HepG2 (cell line): ENCODE measurements at regions not wholly inside any gene's neighbourhood (a gene's known extent, or its start where the extent isn't known, plus 50 kb on each side); places are given as distances from the start of the nearest gene placed in this dataset.

ENCODE experiments used
- ATAC-seq: fragments of 200-7000 bp; cut with Tn5 transposase; 3 replicates; pipeline ENCODE4 v1.9.1; 2020; ENCODE audit warnings: mild to moderate bottlenecking, moderate library complexity
- BruUV-seq: library from RNA; stranded (reverse); fragments of 400-500 nt; replicated peaks from 2 replicates; lab custom pipeline; 2021; lab: Mats Ljungman, UMichigan
- CTCF ChIA-PET: fragments of 300-600 bp; formaldehyde crosslinking; extraction: SDS; loops from one replicate; lab custom pipeline; 2021; ENCODE audit warnings: low total read pairs, inconsistent platforms, low intra/inter-chr PET ratio; lab: Yijun Ruan, JAX
- POLR2A ChIA-PET: fragments of 350-600 bp; sonication (Branson Sonifier 250); formaldehyde crosslinking; loops from one replicate; lab custom pipeline; 2020; ENCODE audit warnings: antibody characterized with exemption, inconsistent platforms; lab: Yijun Ruan, JAX
- DNase-seq: peaks from one replicate; pipeline ENCODE4 v3.0.0-alpha.2; 2015; ENCODE audit warnings: low spot score
- FAIRE-seq: peaks from 3 replicates; lab custom pipeline; 2011; peaks lifted over from hg19 to GRCh38; lab: Jason Lieb, UNC
- H2AFZ ChIP-seq: one replicate; pipeline ENCODE4 v1.6.1; 2011; ENCODE audit warnings: low read length, inconsistent platforms
- H3K27ac ChIP-seq: fragments of 300-600 bp; 3 replicates; pipeline ENCODE4 v1.8.0; 2011; ENCODE audit warnings: mixed run types, mild to moderate bottlenecking, mixed read lengths, low read length, inconsistent platforms; ENCODE audit not compliant: insufficient read depth; ENCODE audit errors: extremely low read length
- H3K27me3 ChIP-seq, 2 experiments: fragments of 200-600 bp in 1 of 2; 2 replicates in 1 of 2; 3 replicates in 1 of 2; pipeline versions ENCODE4 v1.6.0 to v1.8.0; 2011; ENCODE audit warnings: low read length in 2 of 2, mild to moderate bottlenecking in 2 of 2, moderate library complexity in 2 of 2, inconsistent platforms in 1 of 2; ENCODE audit not compliant: insufficient read depth in 2 of 2, control insufficient read depth in 1 of 2
- H3K36me3 ChIP-seq, 2 experiments: fragments of 200-600 bp in 1 of 2; replicated peaks in 1 of 2; 2 replicates in 1 of 2; 3 replicates in 1 of 2; pipeline versions ENCODE4 v1.5.1 to v1.8.0; 2011; ENCODE audit warnings: low read length in 2 of 2, inconsistent platforms in 1 of 2; ENCODE audit not compliant: insufficient read depth in 2 of 2, control insufficient read depth in 1 of 2
- H3K4me1 ChIP-seq: 2 replicates; pipeline ENCODE4 v1.5.1; 2012; ENCODE audit warnings: low read length, inconsistent platforms; ENCODE audit not compliant: insufficient read depth
- H3K4me2 ChIP-seq: 2 replicates; pipeline ENCODE4 v1.6.0; 2011; ENCODE audit warnings: low read depth, low read length, inconsistent platforms
- H3K4me3 ChIP-seq, 3 experiments: fragments of 200-600 bp in 1 of 3; sonication (generic), shearing (Covaris generic) in 1 of 3; replicated peaks in 1 of 3; 2 replicates each; pipeline ENCODE4 v1.5.1; 2011 to 2016; ENCODE audit warnings: low read length in 3 of 3, inconsistent platforms in 2 of 3, low read depth in 2 of 3, mild to moderate bottlenecking in 2 of 3, control low read depth in 1 of 3, mixed read lengths in 1 of 3; ENCODE audit not compliant: insufficient read depth in 1 of 3
- H3K79me2 ChIP-seq: one replicate; pipeline ENCODE4 v1.6.1; 2011; ENCODE audit warnings: low read length, inconsistent platforms; ENCODE audit not compliant: insufficient read depth
- H3K9ac ChIP-seq: 2 replicates; pipeline ENCODE4 v1.6.0; 2011; ENCODE audit warnings: mild to moderate bottlenecking, low read depth, low read length, inconsistent platforms; ENCODE audit not compliant: insufficient read depth
- H3K9me3 ChIP-seq: 2 replicates; pipeline ENCODE4 v1.5.1; 2012; ENCODE audit warnings: mild to moderate bottlenecking, low read length
- H4K20me1 ChIP-seq: 2 replicates; pipeline ENCODE4 v1.6.0; 2011; ENCODE audit warnings: inconsistent platforms, mild to moderate bottlenecking, low read length, moderate library complexity; ENCODE audit not compliant: insufficient read depth
- CBX1 ChIP-seq: IDR thresholded peaks from one replicate; pipeline ENCODE4 v1.6.1; 2016; ENCODE audit warnings: antibody characterized with exemption, low read depth
- KDM6A ChIP-seq: IDR thresholded peaks from 2 replicates; pipeline ENCODE4 v1.6.1; 2016; ENCODE audit warnings: low read depth
- SIN3A ChIP-seq: IDR thresholded peaks from 2 replicates; pipeline ENCODE4 v1.6.1; 2011; ENCODE audit warnings: low read depth, mild to moderate bottlenecking, control low read depth, low read length, borderline replicate concordance
- THRA ChIP-seq: sonication (generic); formaldehyde crosslinking; IDR thresholded peaks from 2 replicates; pipeline ENCODE4 v1.4.0; 2020; ENCODE audit warnings: missing genetic modification reagents, borderline replicate concordance
- TOPORS ChIP-seq: sonication (generic); formaldehyde crosslinking; IDR thresholded peaks from 2 replicates; pipeline ENCODE4 v1.8.0; 2023; ENCODE audit warnings: mild to moderate bottlenecking, missing genetic modification reagents
- UBTF ChIP-seq: sonication (generic); formaldehyde crosslinking; IDR thresholded peaks from 2 replicates; pipeline ENCODE4 v1.4.0; 2020; ENCODE audit warnings: mild to moderate bottlenecking, missing genetic modification reagents
- ZC3H13 ChIP-seq: sonication (generic); formaldehyde crosslinking; IDR thresholded peaks from 2 replicates; pipeline ENCODE4 v1.8.1; 2023; ENCODE audit warnings: mild to moderate bottlenecking, missing genetic modification reagents, moderate library complexity
- ZKSCAN8 ChIP-seq: IDR thresholded peaks from 2 replicates; pipeline ENCODE4 v1.6.1; 2016; ENCODE audit warnings: borderline replicate concordance, missing genetic modification reagents, missing compliant biosample characterization
- ZNF235 ChIP-seq: sonication (generic); formaldehyde crosslinking; IDR thresholded peaks from 2 replicates; pipeline ENCODE4 v1.8.1; 2023; ENCODE audit warnings: mild to moderate bottlenecking, missing genetic modification reagents, borderline replicate concordance
- ZNF317 ChIP-seq: sonication (generic); formaldehyde crosslinking; IDR thresholded peaks from 2 replicates; pipeline ENCODE4 v1.5.0; 2020; ENCODE audit warnings: mild to moderate bottlenecking, missing genetic modification reagents
- ZNF407 ChIP-seq: sonication (generic); formaldehyde crosslinking; IDR thresholded peaks from one replicate; pipeline ENCODE4 v1.5.1; 2020; ENCODE audit warnings: mild to moderate bottlenecking, missing genetic modification reagents; ENCODE audit errors: not compliant biosample characterization
- ZNF577 ChIP-seq: sonication (generic); formaldehyde crosslinking; IDR thresholded peaks from 2 replicates; pipeline ENCODE4 v1.4.0; 2020; ENCODE audit warnings: mild to moderate bottlenecking, low read depth, missing genetic modification reagents, borderline replicate concordance
- ZNF780A ChIP-seq: sonication (generic); formaldehyde crosslinking; IDR thresholded peaks from 2 replicates; pipeline ENCODE4 v1.8.0; 2022; ENCODE audit warnings: mild to moderate bottlenecking, missing genetic modification reagents, moderate library complexity
- ZSCAN12 ChIP-seq: sonication (generic); formaldehyde crosslinking; IDR thresholded peaks from 2 replicates; pipeline ENCODE4 v1.9.0; 2021; ENCODE audit warnings: mild to moderate bottlenecking, missing genetic modification reagents
- WGBS: methylation state at CpG from one replicate; pipeline ENCODE4 v1.1.6; 2017; ENCODE audit warnings: low lambda C conversion rate; 5-methylcytosine and 5-hydroxymethylcytosine counted together
- in situ Hi-C: cut with HindIII; loops from 2 replicates; pipeline ENCODE4 v1.10.0; 2017; ENCODE audit warnings: low pct_unique_long_range_greater_than_20kb; ENCODE audit not compliant: extremely low pct_ligation_motif_present
- intact Hi-C: fragments of 100-400 bp; cut with micrococcal nuclease; formaldehyde crosslinking; loops from one replicate; pipeline ENCODE4 v1.10.0; 2022; ENCODE audit not compliant: unreplicated experiment

- H3K4me3 ChIP-seq = no peak overlapping the region
- no peak for FAIRE-seq
- H3K36me3 ChIP-seq = no peaks in the 10 kb centered on the region
- 0% methylated on average over 2 of the region's 2 CpGs for WGBS
- ChIA-PET CTCF (no interaction called here), POLR2A (no interaction called here)
- no peaks in the 10 kb centered on the region for H3K9me3 ChIP-seq
- H3K27me3 ChIP-seq = no peaks in the 10 kb centered on the region
- no peak overlapping the region for H2AFZ ChIP-seq
- ATAC-seq = no peak
- no peak for DNase-seq
- in situ Hi-C loops (no loop called here), intact Hi-C loops (no loop called here)
- no peaks in the 10 kb centered on the region for H3K79me2 ChIP-seq
- BruUV-seq = no TSS peak
- H4K20me1 ChIP-seq = no peaks in the 10 kb centered on the region
- no peaks in the 10 kb centered on the region for H3K4me1 ChIP-seq
- H3K4me2 ChIP-seq = no peak overlapping the region
- H3K27ac ChIP-seq = no peak overlapping the region
- H3K9ac ChIP-seq = no peak overlapping the region
- no peak for TF ChIP-seq ZKSCAN8
- no peak for TF ChIP-seq ZNF317
- no peak for TF ChIP-seq SIN3A
- TF ChIP-seq ZNF577 (CRISPR knock-in tag) = no peak
- TF ChIP-seq CBX1 = no peak
- TF ChIP-seq KDM6A (CRISPR knock-in tag) = no peak
- no peak for TF ChIP-seq UBTF
- TF ChIP-seq ZC3H13 (CRISPR knock-in tag) = no peak
- no peak for TF ChIP-seq TOPORS (CRISPR knock-in tag)
- no peak for TF ChIP-seq THRA (CRISPR knock-in tag)
- TF ChIP-seq ZNF780A (CRISPR knock-in tag) = no peak
- TF ChIP-seq ZNF235 (CRISPR knock-in tag) = no peak
- no peak for TF ChIP-seq ZNF407 (CRISPR knock-in tag)
- TF ChIP-seq ZSCAN12 (CRISPR knock-in tag) = no peak
These were observed 257.5 kb upstream of the B3GALT2 start for GRCh38 chr1:193443886-193444285.
